Epithelial cell of esophagus (primary cell): ENCODE measurements at regions not wholly inside any gene's neighbourhood (a gene's known extent, or its start where the extent isn't known, plus 50 kb on each side); places are given as distances from the start of the nearest gene placed in this dataset.

Source experiments
- DNase-seq: peaks from one replicate; pipeline ENCODE4 v3.0.0; 2010; ENCODE audit warnings: low read depth
- H3K4me3 ChIP-seq: 2 replicates; pipeline ENCODE4 v1.5.1; 2011; ENCODE audit warnings: mild to moderate bottlenecking, low read length, control low read depth
- CTCF ChIP-seq: IDR thresholded peaks from 2 replicates; pipeline ENCODE4 v1.5.1; 2011; ENCODE audit warnings: low read depth, mild to moderate bottlenecking, low read length, control low read depth, inconsistent platforms; ENCODE audit not compliant: insufficient read depth; ENCODE audit errors: missing control alignments

GRCh38 chr14:71668186-71668912, 263.9 kb upstream of the RGS6 start:
- no peak for DNase-seq
- no peak for TF ChIP-seq CTCF
- H3K4me3 ChIP-seq, result no peak overlapping the region

- no peak for DNase-seq
- no peak overlapping the region for H3K4me3 ChIP-seq
- TF ChIP-seq CTCF, result no peak
These were observed 259.6 kb upstream of the RGS6 start for GRCh38 chr14:71672596-71672995.

- TF ChIP-seq CTCF, result no peak
- H3K4me3 ChIP-seq, result no peak overlapping the region
- no peak for DNase-seq
These were observed 256.9 kb upstream of the RGS6 start for GRCh38 chr14:71675126-71675899.

- DNase-seq, result peak; percentile 35
- TF ChIP-seq CTCF, result no peak
- no peak overlapping the region for H3K4me3 ChIP-seq
These were observed 256.3 kb upstream of the RGS6 start for GRCh38 chr14:71675900-71676287.

GRCh38 chr14:71680736-71681387, 251.4 kb upstream of the RGS6 start:
- no peak for DNase-seq
- no peak overlapping the region for H3K4me3 ChIP-seq
- TF ChIP-seq CTCF, result no peak

GRCh38 chr14:71682337-71682736, 249.9 kb upstream of the RGS6 start:
- no peak overlapping the region for H3K4me3 ChIP-seq
- DNase-seq, result no peak
- no peak for TF ChIP-seq CTCF
